Colonic mucosa (tissue), 4 donors: ENCODE measurements at regions not wholly inside any gene's neighbourhood (a gene's known extent, or its start where the extent isn't known, plus 50 kb on each side); places are given as distances from the start of the nearest gene placed in this dataset.

Experiments
- DNase-seq: peaks from one replicate; pipeline ENCODE4 v3.0.0-alpha.2; 2020
- H3K27ac ChIP-seq: fragments of 200-600 bp; one replicate; pipeline ENCODE4 v1.8.0; 2021
- H3K27me3 ChIP-seq: fragments of 200-600 bp; one replicate; pipeline ENCODE4 v1.8.0; 2021
- H3K36me3 ChIP-seq: fragments of 200-600 bp; one replicate; pipeline ENCODE4 v1.8.0; 2021
- H3K4me1 ChIP-seq: fragments of 200-600 bp; one replicate; pipeline ENCODE4 v1.8.0; 2021; ENCODE audit warnings: mild to moderate bottlenecking
- H3K4me3 ChIP-seq: fragments of 200-600 bp; one replicate; pipeline ENCODE4 v1.8.0; 2021
- H3K9ac ChIP-seq, 2 donors: one replicate each; pipeline ENCODE4 v1.7.0; 2013; ENCODE audit warnings: control low read depth in 2 of 2, low read depth in 2 of 2, low read length in 2 of 2
- H3K9me3 ChIP-seq: fragments of 200-600 bp; one replicate; pipeline ENCODE4 v1.8.0; 2021
- CTCF ChIP-seq: fragments of 200-600 bp; IDR thresholded peaks from one replicate; pipeline ENCODE4 v1.8.0; 2022; ENCODE audit warnings: antibody characterized with exemption, mild to moderate bottlenecking
- intact Hi-C: fragments of 100-400 bp; cut with DNase I; formaldehyde crosslinking; loops from one replicate; pipeline ENCODE4 v1.14.1; 2022
- donor health status: healthy.
- donor health status: DM: no; HTN: no; CAD: no.
- donor health status: DM: no; HTN: no; CAD: no.

- Histone ChIP-seq H3K4me1 (no peaks in the 10 kb centered on the region), H3K27me3 (no peaks in the 10 kb centered on the region), H3K9ac (no peak overlapping the region), H3K27ac (no peak overlapping the region), H3K36me3 (no peaks in the 10 kb centered on the region), H3K9me3 (no peaks in the 10 kb centered on the region), H3K4me3 (no peak overlapping the region)
- intact Hi-C loops = loop anchor here (10.0 kb wide), 1 partner anchor 248 kb away; the partner anchor contains the start of gene ZNF438
- TF ChIP-seq CTCF = no peak
- no peak for DNase-seq
Measured at GRCh38 chr10:30786906-30787305, 157.4 kb upstream of the LYZL2 start.

DNA sequence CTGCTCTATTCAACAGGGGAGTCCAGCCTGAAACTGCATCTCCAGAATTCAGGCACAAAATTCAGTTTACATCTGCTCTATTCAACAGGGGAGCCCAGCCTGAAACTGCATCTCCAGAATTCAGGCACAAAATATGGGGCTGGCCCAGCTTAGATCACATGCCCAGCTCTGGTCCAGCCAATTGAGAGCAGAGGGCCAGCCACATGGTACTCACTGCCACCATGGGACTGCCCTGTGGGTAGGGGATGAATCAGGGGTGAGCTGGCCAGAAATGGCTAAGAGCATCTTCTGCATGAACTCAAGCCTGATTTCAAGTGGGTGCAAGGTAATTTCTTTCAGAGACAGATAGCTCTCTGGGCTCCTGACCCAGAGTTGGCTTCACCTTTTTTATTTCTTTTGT, 156.6 kb upstream of the LYZL2 start:
- Histone ChIP-seq H3K27ac (no peak overlapping the region), H3K36me3 (no peaks in the 10 kb centered on the region), H3K9ac (no peak overlapping the region), H3K9me3 (no peaks in the 10 kb centered on the region), H3K4me1 (no peaks in the 10 kb centered on the region), H3K27me3 (no peaks in the 10 kb centered on the region), H3K4me3 (no peak overlapping the region)
- TF ChIP-seq CTCF = no peak
- intact Hi-C loops = loop anchor here (10.0 kb wide), 1 partner anchor 249 kb away; the partner anchor contains the start of gene ZNF438
- no peak for DNase-seq

- Histone ChIP-seq H3K9me3 (no peaks in the 10 kb centered on the region), H3K4me1 (no peaks in the 10 kb centered on the region), H3K9ac (peak overlapping the region; percentile 76 to 78), H3K36me3 (no peaks in the 10 kb centered on the region), H3K27ac (peak overlapping the region; percentile 81), H3K4me3 (peak overlapping the region; percentile 53), H3K27me3 (no peaks in the 10 kb centered on the region)
- intact Hi-C loops = loop anchor here (10.0 kb wide), 1 partner anchor 250 kb away; the partner anchor contains the start of gene ZNF438
- TF ChIP-seq CTCF = no peak
- DNase-seq = peak; percentile 44
Measured at GRCh38 chr10:30784897-30785605, 155.5 kb upstream of the LYZL2 start.

- TF ChIP-seq CTCF = no peak
- intact Hi-C loops = loop anchor here (10.0 kb wide), 1 partner anchor 250 kb away; the partner anchor contains the start of gene ZNF438
- peak overlapping the region; percentile 53 for H3K4me3 ChIP-seq
- peak overlapping the region; percentile 76 to 78 for H3K9ac ChIP-seq
- DNase-seq = no peak
- H3K9me3 ChIP-seq = no peaks in the 10 kb centered on the region
- H3K36me3 ChIP-seq = no peaks in the 10 kb centered on the region
- peak overlapping the region; percentile 81 for H3K27ac ChIP-seq
- H3K4me1 ChIP-seq = no peaks in the 10 kb centered on the region
- no peaks in the 10 kb centered on the region for H3K27me3 ChIP-seq
Measured at GRCh38 chr10:30784524-30784896, 155.0 kb upstream of the LYZL2 start.

DNA sequence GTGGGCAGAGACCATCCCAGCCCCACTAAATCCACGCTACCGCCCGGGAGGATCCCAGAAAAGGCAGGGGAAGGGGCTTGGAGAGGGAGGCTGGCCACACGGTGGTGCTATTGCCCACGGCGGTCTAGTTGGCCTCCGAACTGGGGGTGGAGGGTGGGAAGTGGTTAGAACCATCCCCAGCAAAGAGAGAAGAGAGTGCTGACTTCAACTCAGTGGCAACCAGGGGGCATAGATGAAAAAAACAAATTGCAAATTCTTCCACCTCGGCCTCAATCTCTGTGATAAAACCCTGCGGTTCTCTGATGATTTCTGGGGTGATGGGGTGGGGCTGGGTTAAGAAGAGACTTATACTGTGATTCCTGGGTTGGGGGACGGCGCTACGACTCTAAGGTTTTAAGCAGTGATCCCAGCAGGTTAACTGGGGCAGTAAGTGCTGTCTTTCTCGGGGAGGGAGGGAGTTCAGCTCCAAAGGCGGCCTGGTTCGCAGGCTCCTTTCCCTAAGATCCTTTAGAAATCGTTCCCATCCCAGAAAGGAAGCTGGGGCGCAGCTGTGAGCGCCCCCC, 154.5 kb upstream of the LYZL2 start:
- Histone ChIP-seq H3K9ac (peak overlapping the region; percentile 47 to 76), H3K4me3 (peak overlapping the region; percentile 53), H3K36me3 (no peaks in the 10 kb centered on the region), H3K27ac (peak overlapping the region; percentile 81), H3K9me3 (no peaks in the 10 kb centered on the region), H3K27me3 (no peaks in the 10 kb centered on the region), H3K4me1 (no peaks in the 10 kb centered on the region)
- peak; percentile 71 for TF ChIP-seq CTCF
- intact Hi-C loops = loop anchor here (10.0 kb wide), 1 partner anchor 251 kb away; the partner anchor contains the start of gene ZNF438
- peak; percentile 84 for DNase-seq
